ENCODE measurements at regions not wholly inside any gene's neighbourhood (a gene's known extent, or its start where the extent isn't known, plus 50 kb on each side); places are given as distances from the start of the nearest gene placed in this dataset.
"Not testable (repeated sequence)": the region's sequence is repeated elsewhere in the genome, so short reads cannot be mapped to it uniquely, and the experiment has no call there.

DNA sequence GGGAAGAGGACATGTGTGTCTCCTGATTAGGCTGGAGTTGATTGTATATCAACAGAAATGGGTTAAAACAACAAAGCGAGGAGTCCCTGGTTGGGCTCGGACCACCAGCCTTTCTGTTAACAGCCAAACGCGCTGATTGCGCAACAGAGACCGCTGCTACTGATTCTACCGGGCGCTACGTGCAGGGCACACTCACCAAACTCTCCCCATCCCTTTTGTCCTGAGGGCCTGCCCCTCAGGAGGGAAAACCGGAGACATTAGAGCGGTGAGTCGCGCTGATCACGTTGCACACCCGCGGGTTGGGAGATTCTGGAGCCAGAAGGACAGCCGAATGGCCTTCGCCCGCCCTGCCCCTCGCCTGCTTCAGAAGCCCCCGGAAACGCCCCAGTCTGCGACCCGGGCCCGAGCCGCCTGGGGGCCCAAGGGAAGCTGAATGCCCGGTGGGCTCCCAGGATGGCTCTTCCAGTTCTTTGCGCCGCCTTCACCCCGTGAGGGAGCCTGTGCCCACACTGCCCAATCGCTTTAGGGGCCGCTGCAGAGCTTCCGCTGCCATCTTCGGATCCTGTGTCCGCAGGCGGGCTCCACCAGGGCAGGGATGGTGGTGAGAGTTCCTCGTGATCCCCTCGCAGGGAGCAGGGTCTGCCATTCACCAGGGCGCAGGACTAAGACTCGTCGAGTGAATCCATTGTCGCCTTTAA, 165.4 kb upstream of the NBPF11 start:
- DNase-seq (ENCODE audit: low read depth in 2 of 2) = no peak
- TF ChIP-seq, protein P1, sequence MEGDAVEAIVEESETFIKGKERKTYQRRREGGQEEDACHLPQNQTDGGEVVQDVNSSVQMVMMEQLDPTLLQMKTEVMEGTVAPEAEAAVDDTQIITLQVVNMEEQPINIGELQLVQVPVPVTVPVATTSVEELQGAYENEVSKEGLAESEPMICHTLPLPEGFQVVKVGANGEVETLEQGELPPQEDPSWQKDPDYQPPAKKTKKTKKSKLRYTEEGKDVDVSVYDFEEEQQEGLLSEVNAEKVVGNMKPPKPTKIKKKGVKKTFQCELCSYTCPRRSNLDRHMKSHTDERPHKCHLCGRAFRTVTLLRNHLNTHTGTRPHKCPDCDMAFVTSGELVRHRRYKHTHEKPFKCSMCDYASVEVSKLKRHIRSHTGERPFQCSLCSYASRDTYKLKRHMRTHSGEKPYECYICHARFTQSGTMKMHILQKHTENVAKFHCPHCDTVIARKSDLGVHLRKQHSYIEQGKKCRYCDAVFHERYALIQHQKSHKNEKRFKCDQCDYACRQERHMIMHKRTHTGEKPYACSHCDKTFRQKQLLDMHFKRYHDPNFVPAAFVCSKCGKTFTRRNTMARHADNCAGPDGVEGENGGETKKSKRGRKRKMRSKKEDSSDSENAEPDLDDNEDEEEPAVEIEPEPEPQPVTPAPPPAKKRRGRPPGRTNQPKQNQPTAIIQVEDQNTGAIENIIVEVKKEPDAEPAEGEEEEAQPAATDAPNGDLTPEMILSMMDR (IDR thresholded peaks at IDR 0.05; ENCODE audit: low read depth, low read length) = no peak
- peak overlapping the region in 1 of 2 donors; percentile 3 for H3K4me3 ChIP-seq (replicated peaks in 1 of 2; ENCODE audit: low read depth in 2 of 2, low read length in 2 of 2)

DNA sequence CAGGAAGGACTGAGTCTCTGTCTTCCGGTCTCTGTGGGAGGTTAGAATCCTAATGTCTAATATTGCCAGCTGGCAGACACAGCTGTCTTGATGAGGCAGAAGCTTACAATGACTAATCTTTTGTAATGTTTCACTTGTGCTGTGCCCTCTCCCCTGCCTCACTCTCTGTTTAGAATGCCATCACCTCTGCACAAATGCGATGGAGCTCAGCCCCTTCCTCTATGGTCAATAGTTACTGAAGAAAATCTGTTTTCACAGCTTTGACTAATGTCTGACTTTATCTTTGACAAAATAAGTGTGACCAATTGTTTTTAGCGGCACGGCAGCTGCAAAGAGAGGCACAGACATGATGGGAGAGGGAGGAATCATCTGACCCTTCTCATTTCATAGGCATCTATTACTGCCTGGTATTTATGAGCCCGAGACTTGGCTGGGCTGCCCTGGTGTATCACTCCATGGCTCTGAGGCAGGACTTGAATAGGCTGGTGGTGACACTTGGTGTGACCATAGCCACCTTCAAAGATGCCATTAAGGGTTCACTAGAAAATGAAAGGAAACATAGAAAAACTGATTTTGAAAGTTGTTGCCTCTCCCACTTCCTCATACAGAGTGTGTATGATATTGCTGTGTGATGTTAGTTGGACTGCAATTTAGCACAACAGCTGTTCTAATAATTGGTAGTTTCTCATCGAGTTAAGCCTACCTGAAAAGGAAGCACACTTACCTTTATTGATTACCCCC, 163.2 kb upstream of the NBPF11 start:
- TF ChIP-seq, protein P1 (IDR thresholded peaks at IDR 0.05; ENCODE audit: low read depth, low read length) = no peak
- peak; percentile 23 to 73 for DNase-seq (ENCODE audit: low read depth in 2 of 2)
- no peak overlapping the region for H3K4me3 ChIP-seq (replicated peaks in 1 of 2; ENCODE audit: low read depth in 2 of 2, low read length in 2 of 2)

DNA sequence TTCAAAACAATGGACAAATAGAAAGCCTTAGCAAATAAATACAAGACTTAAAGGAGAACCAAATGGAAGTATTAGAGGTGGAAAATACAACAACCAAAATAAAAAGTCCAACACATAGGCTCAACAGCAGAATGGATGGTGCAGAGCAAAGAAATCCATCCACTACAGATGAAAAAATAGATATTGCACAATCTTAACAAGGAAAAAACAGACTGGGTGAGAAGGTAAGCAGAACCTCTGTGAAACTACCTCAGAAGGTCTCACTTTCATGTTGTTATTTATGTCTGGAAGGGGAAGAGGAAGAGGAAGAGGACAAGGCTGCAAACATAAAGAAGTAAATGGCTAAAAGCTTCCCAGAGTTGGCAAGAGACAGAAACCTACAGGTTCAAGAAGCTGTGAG, 158.7 kb upstream of the NBPF11 start:
- TF ChIP-seq, protein P1 (IDR thresholded peaks at IDR 0.05; ENCODE audit: low read depth, low read length) = no peak

DNA sequence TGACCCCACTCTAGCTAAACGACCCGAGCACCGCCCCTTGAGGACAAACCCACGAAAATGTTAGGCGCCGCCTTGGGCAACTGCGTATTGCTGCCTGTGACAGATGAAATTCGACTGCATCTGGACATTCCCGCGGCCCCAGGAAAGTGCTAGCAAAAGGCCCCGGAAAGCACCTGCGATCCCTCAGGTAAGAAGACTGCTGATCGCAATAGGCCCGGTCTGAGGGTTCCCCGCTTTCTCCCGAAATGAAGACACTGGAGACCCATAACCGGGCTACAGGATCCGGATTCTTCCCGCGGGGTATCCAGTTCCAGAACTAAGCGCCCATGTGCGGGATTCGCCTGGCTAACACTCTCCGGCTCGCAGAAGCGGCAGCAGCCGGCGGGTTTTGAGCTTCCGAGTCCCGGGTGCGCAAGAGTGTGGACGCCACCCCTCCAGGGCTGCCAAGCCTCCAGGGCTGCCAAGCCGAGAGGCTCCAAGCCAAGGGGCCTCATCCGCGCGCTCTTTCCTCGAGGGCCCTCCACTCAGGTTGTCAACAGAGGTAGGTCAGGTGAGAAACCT, 157.9 kb upstream of the NBPF11 start:
- no peak for DNase-seq (ENCODE audit: low read depth in 2 of 2)
- TF ChIP-seq, protein P1 (IDR thresholded peaks at IDR 0.05; ENCODE audit: low read depth, low read length) = no peak
- peak overlapping the region in 1 of 2 donors; percentile 15 for H3K4me3 ChIP-seq (replicated peaks in 1 of 2; ENCODE audit: low read depth in 2 of 2, low read length in 2 of 2)

More for the DNA sequence above, 158.7 kb upstream of the NBPF11 start:
- H3K4me3 ChIP-seq (replicated peaks in 1 of 2; ENCODE audit: low read depth in 2 of 2, low read length in 2 of 2) = no peak overlapping the region
- no peak for DNase-seq (ENCODE audit: low read depth in 2 of 2)

- H3K4me3 ChIP-seq (replicated peaks in 1 of 2; ENCODE audit: low read depth in 2 of 2, low read length in 2 of 2) = peak overlapping the region in 1 of 2 donors; percentile 15
- TF ChIP-seq, protein P1 (IDR thresholded peaks at IDR 0.05; ENCODE audit: low read depth, low read length) = no peak
- peak in 1 of 2 donors; percentile 77 for DNase-seq (ENCODE audit: low read depth in 2 of 2)
Observed at GRCh38 chr1:148308832-148309458, 156.9 kb upstream of the NBPF11 start.

DNA sequence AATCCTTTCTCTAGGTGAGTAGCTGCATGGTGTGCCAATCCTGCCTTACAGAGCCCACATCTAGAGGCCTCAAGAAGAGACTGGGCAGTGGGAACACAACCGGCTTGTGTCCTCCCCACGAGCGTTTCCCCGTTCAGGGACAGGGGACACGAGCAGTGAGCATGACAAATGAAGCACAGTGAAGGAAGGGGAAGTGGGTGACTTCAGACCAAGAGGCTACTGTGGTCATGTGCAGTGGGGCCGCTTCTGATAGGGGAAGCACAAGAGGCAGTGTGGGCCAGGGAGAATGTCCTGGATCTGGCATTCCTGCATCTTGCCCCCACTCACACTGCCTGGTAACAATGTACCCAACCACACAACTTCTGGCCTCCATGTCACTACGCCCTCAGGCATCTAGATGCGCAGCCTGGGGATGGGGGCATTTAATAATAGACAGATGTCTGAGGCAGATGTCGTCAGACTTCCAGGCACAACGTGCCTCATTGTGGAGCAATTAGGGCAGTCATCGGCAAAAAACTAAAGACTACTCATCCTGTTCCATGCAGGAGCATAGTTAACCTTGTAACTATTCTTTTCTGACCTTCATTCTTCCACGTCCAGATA, 155.6 kb upstream of the NBPF11 start:
- no peak overlapping the region for H3K4me3 ChIP-seq (replicated peaks in 1 of 2; ENCODE audit: low read depth in 2 of 2, low read length in 2 of 2)
- TF ChIP-seq, protein P1 (IDR thresholded peaks at IDR 0.05; ENCODE audit: low read depth, low read length) = no peak
- DNase-seq (ENCODE audit: low read depth in 2 of 2) = no peak

DNA sequence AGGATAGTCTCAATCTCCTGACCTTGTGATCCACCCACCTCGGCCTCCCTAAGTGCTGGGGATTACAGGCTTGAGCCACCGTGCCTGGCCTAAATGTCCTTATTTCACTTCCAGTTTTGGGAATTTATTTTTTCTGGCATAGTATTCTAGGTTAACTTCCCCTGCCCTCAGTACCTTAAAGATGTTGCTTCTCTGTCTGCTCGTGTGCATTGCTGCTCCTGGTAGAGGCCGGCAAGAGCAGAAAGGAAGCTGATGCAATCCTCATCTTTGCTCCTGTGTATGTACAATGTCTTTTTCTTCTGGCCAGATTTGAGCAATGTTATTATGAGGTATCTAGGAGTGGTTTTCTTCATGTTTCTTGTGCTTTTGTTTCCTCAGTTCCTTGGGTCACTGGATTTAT, 152.9 kb upstream of the NBPF11 start:
- H3K4me3 ChIP-seq (replicated peaks in 1 of 2; ENCODE audit: low read depth in 2 of 2, low read length in 2 of 2) = not testable (repeated sequence)
- peak; percentile 33 to 39 for DNase-seq (ENCODE audit: low read depth in 2 of 2)

DNA sequence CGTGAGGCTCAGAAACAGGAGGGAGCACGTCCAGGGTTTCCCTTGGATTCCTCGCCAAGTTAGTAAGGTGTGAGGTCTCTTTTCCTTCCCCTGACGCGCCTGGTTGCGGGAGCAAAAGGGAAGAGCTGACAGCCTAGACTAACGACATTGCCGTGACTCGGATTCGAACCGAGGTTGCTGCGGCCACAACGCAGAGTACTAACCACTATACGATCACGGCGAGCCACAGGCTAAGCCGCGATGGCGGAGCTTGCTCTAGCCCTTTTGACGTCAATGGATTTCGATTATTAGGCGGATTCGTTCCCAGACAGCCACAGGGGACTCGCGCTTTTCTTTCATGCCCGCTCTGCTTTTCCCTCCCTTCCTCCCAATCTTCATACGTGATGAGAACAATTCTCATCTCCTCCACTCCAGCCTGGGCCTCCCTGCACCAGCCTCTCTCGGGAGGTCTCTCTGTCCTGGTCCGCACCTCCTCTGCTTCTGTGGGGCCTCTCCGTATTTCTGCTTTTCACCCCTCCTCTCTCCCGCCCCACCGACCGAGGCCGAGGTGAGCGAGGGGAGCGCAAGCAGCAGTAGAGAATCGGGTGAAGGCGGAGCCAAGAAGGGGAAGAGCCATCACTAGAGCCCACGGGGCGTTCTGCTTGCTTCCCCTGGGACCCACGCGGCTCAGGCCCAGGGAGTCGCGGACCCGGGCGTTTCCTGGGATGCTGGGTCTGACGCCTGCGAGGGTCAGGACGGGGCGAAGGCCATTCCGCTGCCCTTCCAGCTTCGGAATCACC, 150.7 kb upstream of the NBPF11 start:
- peak overlapping the region; percentile 21 to 53 for H3K4me3 ChIP-seq (replicated peaks in 1 of 2; ENCODE audit: low read depth in 2 of 2, low read length in 2 of 2)
- DNase-seq (ENCODE audit: low read depth in 2 of 2) = not testable (repeated sequence)

DNA sequence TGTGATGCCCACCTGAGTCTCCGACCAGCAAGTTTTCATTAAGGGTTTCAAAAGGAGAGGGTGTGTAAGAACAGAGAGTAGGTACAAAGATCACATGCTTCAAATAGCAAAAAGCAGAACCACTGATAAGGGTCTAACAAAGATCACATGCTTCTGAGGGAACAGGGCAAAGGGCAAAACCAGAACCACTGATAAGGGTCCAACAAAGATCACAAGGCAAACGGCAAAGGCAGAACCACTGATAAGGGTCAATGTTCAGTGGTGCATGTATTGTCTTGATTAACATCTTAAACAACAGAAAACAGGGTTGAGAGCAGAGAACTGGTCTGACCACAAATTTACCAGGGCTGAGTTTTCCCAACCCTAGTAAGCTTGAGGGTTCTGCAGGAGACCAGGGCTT, 145.8 kb upstream of the NBPF11 start:
- DNase-seq (ENCODE audit: low read depth in 2 of 2); H3K4me3 ChIP-seq (replicated peaks in 1 of 2; ENCODE audit: low read depth in 2 of 2, low read length in 2 of 2): not testable (repeated sequence)
